ENCODE measurements at regions not wholly inside any gene's neighbourhood (a gene's known extent, or its start where the extent isn't known, plus 50 kb on each side); places are given as distances from the start of the nearest gene placed in this dataset.

DNA sequence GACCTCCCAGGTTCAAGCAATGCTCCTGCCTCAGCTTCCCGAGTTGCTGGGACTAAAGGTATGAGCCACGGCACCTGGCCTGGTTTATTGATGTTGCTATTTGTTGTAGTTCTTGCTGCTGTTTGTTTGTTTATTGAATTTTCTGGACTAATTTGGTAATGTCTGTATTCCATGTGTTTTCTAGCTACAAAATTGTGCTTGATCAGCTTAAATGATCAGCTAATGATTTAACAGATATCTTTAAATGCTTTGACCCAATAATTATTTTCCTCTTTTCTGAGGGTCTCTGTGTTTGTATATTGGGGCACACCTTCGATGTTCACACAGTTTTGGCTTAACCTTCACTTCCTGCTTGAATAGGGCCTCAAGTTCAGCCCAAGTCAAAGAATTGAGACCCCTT lies 488.1 kb upstream of the HTR2C start:
- TF ChIP-seq, protein P1, sequence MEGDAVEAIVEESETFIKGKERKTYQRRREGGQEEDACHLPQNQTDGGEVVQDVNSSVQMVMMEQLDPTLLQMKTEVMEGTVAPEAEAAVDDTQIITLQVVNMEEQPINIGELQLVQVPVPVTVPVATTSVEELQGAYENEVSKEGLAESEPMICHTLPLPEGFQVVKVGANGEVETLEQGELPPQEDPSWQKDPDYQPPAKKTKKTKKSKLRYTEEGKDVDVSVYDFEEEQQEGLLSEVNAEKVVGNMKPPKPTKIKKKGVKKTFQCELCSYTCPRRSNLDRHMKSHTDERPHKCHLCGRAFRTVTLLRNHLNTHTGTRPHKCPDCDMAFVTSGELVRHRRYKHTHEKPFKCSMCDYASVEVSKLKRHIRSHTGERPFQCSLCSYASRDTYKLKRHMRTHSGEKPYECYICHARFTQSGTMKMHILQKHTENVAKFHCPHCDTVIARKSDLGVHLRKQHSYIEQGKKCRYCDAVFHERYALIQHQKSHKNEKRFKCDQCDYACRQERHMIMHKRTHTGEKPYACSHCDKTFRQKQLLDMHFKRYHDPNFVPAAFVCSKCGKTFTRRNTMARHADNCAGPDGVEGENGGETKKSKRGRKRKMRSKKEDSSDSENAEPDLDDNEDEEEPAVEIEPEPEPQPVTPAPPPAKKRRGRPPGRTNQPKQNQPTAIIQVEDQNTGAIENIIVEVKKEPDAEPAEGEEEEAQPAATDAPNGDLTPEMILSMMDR (conservative IDR thresholded peaks at IDR 0.05; ENCODE audit: low read length), result no peak
- TF ChIP-seq EZH2phosphoT487 (IDR thresholded peaks at IDR 0.05; ENCODE audit: borderline replicate concordance, low read depth, low read length), result no peak

All from OCI-LY7 (cell line).